H9 (cell line): ENCODE measurements at regions not wholly inside any gene's neighbourhood (a gene's known extent, or its start where the extent isn't known, plus 50 kb on each side); places are given as distances from the start of the nearest gene placed in this dataset.
A peak's percentile ranks its signal among the peaks of the same experiment; 100 is the strongest.

Source experiments
- DNase-seq: peaks from one replicate; pipeline ENCODE4 v3.0.0-alpha.2; 2017
- H2AFZ ChIP-seq: one replicate; pipeline ENCODE4 v1.6.1; 2013; ENCODE audit warnings: mild to moderate bottlenecking, low read length, control low read depth, moderate library complexity
- H2AK5ac ChIP-seq: 2 replicates; pipeline ENCODE4 v1.6.1; 2013; ENCODE audit warnings: low read length, control low read depth, mixed read lengths; ENCODE audit not compliant: insufficient read length
- H2BK120ac ChIP-seq: one replicate; pipeline ENCODE4 v1.6.1; 2013; ENCODE audit warnings: low read depth, mild to moderate bottlenecking, low read length, control low read depth, inconsistent platforms; ENCODE audit not compliant: poor library complexity, severe bottlenecking
- H2BK12ac ChIP-seq: 2 replicates; pipeline ENCODE4 v1.6.1; 2013; ENCODE audit warnings: low read length, control low read depth, mixed read lengths, low read depth; ENCODE audit not compliant: insufficient read length
- H2BK15ac ChIP-seq: 2 replicates; pipeline ENCODE4 v1.6.1; 2013; ENCODE audit warnings: low read depth, low read length, control low read depth
- H2BK20ac ChIP-seq: one replicate; pipeline ENCODE4 v1.6.1; 2013; ENCODE audit warnings: low read depth, mild to moderate bottlenecking, low read length, control low read depth, inconsistent platforms; ENCODE audit not compliant: poor library complexity, severe bottlenecking
- H2BK5ac ChIP-seq: 2 replicates; pipeline ENCODE4 v1.6.1; 2013; ENCODE audit warnings: low read length, control low read depth, mixed read lengths; ENCODE audit not compliant: insufficient read length
- H3K14ac ChIP-seq: 2 replicates; pipeline ENCODE4 v1.6.1; 2013; ENCODE audit warnings: low read length, control low read depth; ENCODE audit not compliant: insufficient read depth
- H3K18ac ChIP-seq: 2 replicates; pipeline ENCODE4 v1.6.1; 2013; ENCODE audit warnings: low read depth, mild to moderate bottlenecking, mixed read lengths, low read length, control low read depth; ENCODE audit not compliant: insufficient read length
- H3K23ac ChIP-seq: 2 replicates; pipeline ENCODE4 v1.6.1; 2013; ENCODE audit warnings: low read length, control low read depth, mixed read lengths, low read depth; ENCODE audit not compliant: insufficient read length
- H3K23me2 ChIP-seq: 2 replicates; pipeline ENCODE4 v1.6.1; 2013; ENCODE audit warnings: low read depth, mild to moderate bottlenecking, mixed read lengths, low read length, control low read depth; ENCODE audit not compliant: insufficient read length, poor library complexity, severe bottlenecking
- H3K27ac ChIP-seq: 2 replicates; pipeline ENCODE4 v1.5.1; 2013; ENCODE audit warnings: low read length, control low read depth, mixed read lengths, low read depth; ENCODE audit not compliant: insufficient read length
- H3K27me3 ChIP-seq: 2 replicates; pipeline ENCODE4 v1.6.1; 2013; ENCODE audit warnings: low read length, control low read depth, inconsistent platforms; ENCODE audit not compliant: insufficient read depth
- H3K4ac ChIP-seq: 2 replicates; pipeline ENCODE4 v1.6.1; 2013; ENCODE audit warnings: low read depth, mild to moderate bottlenecking, control low read depth, inconsistent platforms, low read length, moderate library complexity
- H3K4me1 ChIP-seq: 2 replicates; pipeline ENCODE4 v1.6.1; 2013; ENCODE audit warnings: low read length, control low read depth, inconsistent platforms; ENCODE audit not compliant: insufficient read depth
- H3K4me2 ChIP-seq: 2 replicates; pipeline ENCODE4 v1.6.1; 2013; ENCODE audit warnings: low read length, control low read depth, mixed read lengths; ENCODE audit not compliant: insufficient read length, insufficient read depth
- H3K56ac ChIP-seq: 2 replicates; pipeline ENCODE4 v1.6.1; 2013; ENCODE audit warnings: low read depth, mild to moderate bottlenecking, mixed read lengths, low read length, control low read depth; ENCODE audit not compliant: insufficient read length
- H3K79me1 ChIP-seq: 2 replicates; pipeline ENCODE4 v1.6.1; 2013; ENCODE audit warnings: low read depth, mild to moderate bottlenecking, moderate library complexity, low read length, control low read depth, inconsistent platforms; ENCODE audit not compliant: insufficient read depth, poor library complexity, severe bottlenecking
- H3K79me2 ChIP-seq: 2 replicates; pipeline ENCODE4 v1.6.1; 2013; ENCODE audit warnings: low read length, control low read depth, inconsistent platforms; ENCODE audit not compliant: insufficient read depth
- H3K9ac ChIP-seq: 2 replicates; pipeline ENCODE4 v1.6.1; 2013; ENCODE audit warnings: low read length, control low read depth, mixed read lengths; ENCODE audit not compliant: insufficient read length; ENCODE audit errors: extremely low read depth
- H3K9me3 ChIP-seq: one replicate; pipeline ENCODE4 v1.6.1; 2013; ENCODE audit warnings: low read depth, low read length, inconsistent platforms; ENCODE audit not compliant: control insufficient read depth
- H3T11ph ChIP-seq: one replicate; pipeline ENCODE4 v1.6.1; 2013; ENCODE audit warnings: mild to moderate bottlenecking, low read length, control low read depth, inconsistent platforms
- H4K20me1 ChIP-seq: one replicate; pipeline ENCODE4 v1.6.1; 2013; ENCODE audit not compliant: control insufficient read depth, insufficient read length, insufficient read depth
- H4K5ac ChIP-seq: 2 replicates; pipeline ENCODE4 v1.6.1; 2013; ENCODE audit warnings: low read depth, mild to moderate bottlenecking, mixed read lengths, low read length, control low read depth; ENCODE audit not compliant: insufficient read length
- H4K8ac ChIP-seq: replicated peaks from 2 replicates; pipeline ENCODE4 v1.6.1; 2013; ENCODE audit warnings: low read length, control low read depth, mixed read lengths, low read depth; ENCODE audit not compliant: insufficient read length
- H4K91ac ChIP-seq: 2 replicates; pipeline ENCODE4 v1.6.1; 2013; ENCODE audit warnings: low read depth, mild to moderate bottlenecking, moderate library complexity, mixed read lengths, low read length, control low read depth; ENCODE audit not compliant: insufficient read length
- H3K27ac Mint-ChIP-seq, 3 experiments: 2 replicates in 2 of 3; 3 replicates in 1 of 3; pipeline ENCODE4 v1.8.0; 2020 to 2021; ENCODE audit warnings: mixed read lengths in 3 of 3, mild to moderate bottlenecking in 1 of 3, moderate library complexity in 1 of 3
- H3K27me3 Mint-ChIP-seq: 2 replicates; pipeline ENCODE4 v1.8.0; 2021; ENCODE audit warnings: low read depth, mild to moderate bottlenecking, moderate library complexity, mixed read lengths
- H3K36me3 Mint-ChIP-seq, 3 experiments: 2 replicates in 2 of 3; 3 replicates in 1 of 3; pipeline ENCODE4 v1.8.0; 2020 to 2021; ENCODE audit warnings: low read depth in 3 of 3, mixed read lengths in 3 of 3; ENCODE audit not compliant: insufficient read depth in 1 of 3
- H3K4me1 Mint-ChIP-seq, 2 experiments: 2 replicates each; pipeline ENCODE4 v1.8.0; 2020; ENCODE audit warnings: mixed read lengths in 2 of 2
- H3K4me3 Mint-ChIP-seq, 2 experiments: 2 replicates in 1 of 2; 3 replicates in 1 of 2; pipeline ENCODE4 v1.8.0; 2020 to 2021; ENCODE audit warnings: mild to moderate bottlenecking in 2 of 2, mixed read lengths in 2 of 2, moderate library complexity in 1 of 2
- H3K9me3 Mint-ChIP-seq, 2 experiments: 2 replicates in 1 of 2; 3 replicates in 1 of 2; pipeline ENCODE4 v1.8.0; 2020; ENCODE audit warnings: mild to moderate bottlenecking in 2 of 2, mixed read lengths in 2 of 2, moderate library complexity in 1 of 2
- WGBS: extraction: QIAGEN DNeasy Blood & Tissue Kit; methylation state at CpG from one replicate; pipeline ENCODE4 v1.1.7; 2013; ENCODE audit warnings: missing lambda C conversion rate, low lambda C conversion rate, mixed read lengths; ENCODE audit not compliant: insufficient read length; ENCODE audit errors: extremely low coverage; 5-methylcytosine and 5-hydroxymethylcytosine counted together
- TF ChIP-seq, protein P1 (sequence below): fragments of 200-600 bp; sonication (generic); conservative IDR thresholded peaks from 3 replicates; pipeline ENCODE4 v1.8.0; 2021; ENCODE audit warnings: antibody characterized with exemption, mild to moderate bottlenecking

DNA sequence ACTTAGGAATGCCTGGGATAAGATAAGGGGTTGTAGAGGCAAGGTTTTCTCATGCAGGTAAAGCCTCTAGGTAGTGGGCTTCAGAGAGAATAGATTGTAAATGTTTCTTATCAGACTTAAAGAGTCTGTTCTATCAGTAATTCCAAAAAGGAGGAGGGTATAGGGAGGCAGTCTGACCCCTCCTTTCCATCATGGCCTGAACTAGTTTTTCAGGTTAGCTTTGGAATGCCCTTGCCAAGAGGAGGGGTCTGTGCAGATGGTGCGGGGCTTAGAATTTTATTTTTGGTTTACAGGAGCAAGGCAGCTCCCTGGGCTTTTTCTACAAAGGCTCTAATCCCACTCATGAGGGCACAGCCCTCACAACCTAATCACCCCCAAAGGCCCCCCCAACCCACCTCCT lies 135.0 kb downstream of the B3GNT2 start:
- peak overlapping the region in 1 of 3 experiments; percentile 2; a peak in 1 of 7 replicates for H3K27ac Mint-ChIP-seq
- no peaks in the 10 kb centered on the region for H3K23me2 ChIP-seq
- no peak overlapping the region for H3K4me2 ChIP-seq

More for the DNA sequence above, 135.0 kb downstream of the B3GNT2 start:
- peaks cover 25 to 29% of the 10 kb centered on the region in 2 experiments for H3K9me3 Mint-ChIP-seq
- no peak overlapping the region for H3K23ac ChIP-seq
- no peak overlapping the region for H2BK120ac ChIP-seq
- H2AK5ac ChIP-seq: no peak overlapping the region
- no peak overlapping the region for H3K14ac ChIP-seq
- no peak overlapping the region for H3K56ac ChIP-seq
- H4K8ac ChIP-seq: no peak overlapping the region
- no peak overlapping the region for H4K5ac ChIP-seq
- no peak overlapping the region for H4K91ac ChIP-seq
- no peak overlapping the region for H2BK12ac ChIP-seq
- H3K4me3 Mint-ChIP-seq: no peak overlapping the region
- no peak overlapping the region for H2BK20ac ChIP-seq
- DNase-seq: no peak
- no peaks in the 10 kb centered on the region for H3K79me2 ChIP-seq
- peaks cover 48 to 76% of the 10 kb centered on the region in 2 experiments for H3K4me1 Mint-ChIP-seq
- H3K27me3 ChIP-seq: no peaks in the 10 kb centered on the region
- H2AFZ ChIP-seq: no peak overlapping the region
- no peaks in the 10 kb centered on the region for H3K27me3 Mint-ChIP-seq
- no peaks in the 10 kb centered on the region for H3K9me3 ChIP-seq
- peaks cover 7% of the 10 kb centered on the region; the same call in 1 of the 2 replicates for H3K4me1 ChIP-seq
- TF ChIP-seq, protein P1, sequence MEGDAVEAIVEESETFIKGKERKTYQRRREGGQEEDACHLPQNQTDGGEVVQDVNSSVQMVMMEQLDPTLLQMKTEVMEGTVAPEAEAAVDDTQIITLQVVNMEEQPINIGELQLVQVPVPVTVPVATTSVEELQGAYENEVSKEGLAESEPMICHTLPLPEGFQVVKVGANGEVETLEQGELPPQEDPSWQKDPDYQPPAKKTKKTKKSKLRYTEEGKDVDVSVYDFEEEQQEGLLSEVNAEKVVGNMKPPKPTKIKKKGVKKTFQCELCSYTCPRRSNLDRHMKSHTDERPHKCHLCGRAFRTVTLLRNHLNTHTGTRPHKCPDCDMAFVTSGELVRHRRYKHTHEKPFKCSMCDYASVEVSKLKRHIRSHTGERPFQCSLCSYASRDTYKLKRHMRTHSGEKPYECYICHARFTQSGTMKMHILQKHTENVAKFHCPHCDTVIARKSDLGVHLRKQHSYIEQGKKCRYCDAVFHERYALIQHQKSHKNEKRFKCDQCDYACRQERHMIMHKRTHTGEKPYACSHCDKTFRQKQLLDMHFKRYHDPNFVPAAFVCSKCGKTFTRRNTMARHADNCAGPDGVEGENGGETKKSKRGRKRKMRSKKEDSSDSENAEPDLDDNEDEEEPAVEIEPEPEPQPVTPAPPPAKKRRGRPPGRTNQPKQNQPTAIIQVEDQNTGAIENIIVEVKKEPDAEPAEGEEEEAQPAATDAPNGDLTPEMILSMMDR: no peak
- no peak overlapping the region for H2BK5ac ChIP-seq
- H4K20me1 ChIP-seq: no peaks in the 10 kb centered on the region
- H3K4ac ChIP-seq: no peak overlapping the region
- H3K18ac ChIP-seq: no peak overlapping the region
- no peak overlapping the region for H3K27ac ChIP-seq
- no CpG with 5 or more reads among the region's 1 CpG for WGBS
- no peaks in the 10 kb centered on the region for H3K79me1 ChIP-seq
- peaks cover 14 to 37% (median 19%) of the 10 kb centered on the region in 3 experiments for H3K36me3 Mint-ChIP-seq
- no peak overlapping the region for H3T11ph ChIP-seq
- H2BK15ac ChIP-seq: no peak overlapping the region
- no peak overlapping the region for H3K9ac ChIP-seq
